Fibroblast of lung (primary cell): ENCODE measurements at regions not wholly inside any gene's neighbourhood (a gene's known extent, or its start where the extent isn't known, plus 50 kb on each side); places are given as distances from the start of the nearest gene placed in this dataset.

Experiments
- DNase-seq, 2 donors: peaks; one replicate each; pipeline versions ENCODE4 v3.0.0 to v3.0.0-alpha.2; 2010; ENCODE audit warnings: low read depth in 2 of 2
- H2AFZ ChIP-seq: 2 replicates; pipeline ENCODE4 v1.5.1; 2012; ENCODE audit warnings: low read length, control low read depth, inconsistent platforms
- H3K27ac ChIP-seq: 2 replicates; pipeline ENCODE4 v1.5.1; 2011; ENCODE audit warnings: low read length, control low read depth; ENCODE audit not compliant: insufficient read depth
- H3K27me3 ChIP-seq: 2 replicates; pipeline ENCODE4 v1.5.1; 2011; ENCODE audit warnings: mild to moderate bottlenecking, low read length; ENCODE audit not compliant: control insufficient read depth, insufficient read depth
- H3K36me3 ChIP-seq: 2 replicates; pipeline ENCODE4 v1.5.1; 2011; ENCODE audit warnings: low read length; ENCODE audit not compliant: control insufficient read depth, insufficient read depth
- H3K4me1 ChIP-seq: 2 replicates; pipeline ENCODE4 v1.5.1; 2011; ENCODE audit warnings: low read length; ENCODE audit not compliant: control insufficient read depth, insufficient read depth; ENCODE audit errors: extremely low read depth
- H3K4me2 ChIP-seq: 2 replicates; pipeline ENCODE4 v1.5.1; 2011; ENCODE audit warnings: low read length, control low read depth; ENCODE audit not compliant: insufficient read depth; ENCODE audit errors: extremely low read depth
- H3K4me3 ChIP-seq, 4 experiments: fragments of 200-600 bp in 1 of 4; sonication (generic) in 1 of 4; replicated peaks in 1 of 4; 2 replicates each; pipeline ENCODE4 v1.5.1; 2011 to 2016; ENCODE audit warnings: low read length in 4 of 4, low read depth in 3 of 4, mild to moderate bottlenecking in 3 of 4, control low read depth in 2 of 4, inconsistent platforms in 1 of 4, mixed read lengths in 1 of 4; ENCODE audit not compliant: insufficient read depth in 1 of 4; ENCODE audit errors: control extremely low read depth in 1 of 4
- H3K79me2 ChIP-seq: 2 replicates; pipeline ENCODE4 v1.5.1; 2012; ENCODE audit warnings: mild to moderate bottlenecking, low read length, inconsistent platforms; ENCODE audit not compliant: control insufficient read depth, insufficient read depth
- H3K9ac ChIP-seq: 2 replicates; pipeline ENCODE4 v1.5.1; 2011; ENCODE audit warnings: mild to moderate bottlenecking, low read length, control low read depth; ENCODE audit not compliant: insufficient read depth
- H3K9me3 ChIP-seq: 2 replicates; pipeline ENCODE4 v1.5.1; 2012; ENCODE audit warnings: low read depth, low read length; ENCODE audit not compliant: control insufficient read depth, insufficient read depth
- H4K20me1 ChIP-seq: 2 replicates; pipeline ENCODE4 v1.5.1; 2011; ENCODE audit warnings: low read length; ENCODE audit not compliant: control insufficient read depth, insufficient read depth; ENCODE audit errors: extremely low read depth
- CTCF ChIP-seq, 2 donors: IDR thresholded peaks in 1 of 2; conservative IDR thresholded peaks in 1 of 2; 1 replicate in 1 of 2; 2 replicates in 1 of 2; pipeline ENCODE4 v1.5.1; 2011 to 2012; ENCODE audit warnings: low read length in 2 of 2, control low read depth in 1 of 2, inconsistent platforms in 1 of 2, low read depth in 1 of 2, mild to moderate bottlenecking in 1 of 2
- EZH2 ChIP-seq: IDR thresholded peaks from 2 replicates; pipeline ENCODE4 v1.5.1; 2012; ENCODE audit warnings: low read length, control low read depth, mild to moderate bottlenecking; ENCODE audit errors: missing control alignments

GRCh38 chr4:175973027-175973923 lies 92.4 kb upstream of the WDR17 start:
- H3K9me3 ChIP-seq, result no peaks in the 10 kb centered on the region
- no peak for DNase-seq
- no peak overlapping the region for H3K4me2 ChIP-seq
- no peak overlapping the region for H3K9ac ChIP-seq
- no peaks in the 10 kb centered on the region for H3K27me3 ChIP-seq
- H3K79me2 ChIP-seq, result no peaks in the 10 kb centered on the region
- no peak overlapping the region for H3K4me3 ChIP-seq
- no peaks in the 10 kb centered on the region for H3K4me1 ChIP-seq
- TF ChIP-seq CTCF (conservative IDR thresholded peaks at IDR 0.05 in 1 of 2, IDR thresholded peaks at IDR 0.05 in 1 of 2; ENCODE audit: low read depth in 1 of 2, low read length in 2 of 2) (no peak), EZH2 (no peak)
- no peak overlapping the region for H2AFZ ChIP-seq
- H3K36me3 ChIP-seq, result no peaks in the 10 kb centered on the region
- H3K27ac ChIP-seq, result no peak overlapping the region
- H4K20me1 ChIP-seq, result no peaks in the 10 kb centered on the region

- Histone ChIP-seq H3K4me3 (no peak overlapping the region), H3K36me3 (no peaks in the 10 kb centered on the region), H4K20me1 (no peaks in the 10 kb centered on the region), H3K79me2 (no peaks in the 10 kb centered on the region), H3K9ac (no peak overlapping the region), H3K9me3 (no peaks in the 10 kb centered on the region), H3K4me1 (no peaks in the 10 kb centered on the region), H3K4me2 (no peak overlapping the region), H3K27me3 (no peaks in the 10 kb centered on the region), H3K27ac (no peak overlapping the region), H2AFZ (no peak overlapping the region)
- no peak for DNase-seq
- TF ChIP-seq EZH2, result no peak
- TF ChIP-seq CTCF (conservative IDR thresholded peaks at IDR 0.05 in 1 of 2, IDR thresholded peaks at IDR 0.05 in 1 of 2; ENCODE audit: low read depth in 1 of 2, low read length in 2 of 2), result no peak
These were observed 82.0 kb upstream of the WDR17 start for GRCh38 chr4:175983636-175984035.

- no peak overlapping the region for H3K27ac ChIP-seq
- H4K20me1 ChIP-seq, result no peaks in the 10 kb centered on the region
- H3K36me3 ChIP-seq, result no peaks in the 10 kb centered on the region
- H3K79me2 ChIP-seq, result no peaks in the 10 kb centered on the region
- no peak overlapping the region for H3K4me2 ChIP-seq
- no peak overlapping the region for H3K4me3 ChIP-seq
- no peaks in the 10 kb centered on the region for H3K9me3 ChIP-seq
- H3K9ac ChIP-seq, result no peak overlapping the region
- H2AFZ ChIP-seq, result no peak overlapping the region
- no peak for DNase-seq
- no peaks in the 10 kb centered on the region for H3K27me3 ChIP-seq
- H3K4me1 ChIP-seq, result no peaks in the 10 kb centered on the region
- no peak for TF ChIP-seq EZH2
- TF ChIP-seq CTCF (conservative IDR thresholded peaks at IDR 0.05 in 1 of 2, IDR thresholded peaks at IDR 0.05 in 1 of 2; ENCODE audit: low read depth in 1 of 2, low read length in 2 of 2), result no peak
These were observed 79.0 kb upstream of the WDR17 start for GRCh38 chr4:175986668-175987067.
